HepG2 (cell line): ENCODE measurements at regions not wholly inside any gene's neighbourhood (a gene's known extent, or its start where the extent isn't known, plus 50 kb on each side); places are given as distances from the start of the nearest gene placed in this dataset.

ENCODE experiments used
- ASH2L ChIP-seq: fragments of 300-600, 200-600 bp; sonication (generic); IDR thresholded peaks from 2 replicates; pipeline ENCODE4 v1.7.0; 2017; ENCODE audit warnings: low read depth, mild to moderate bottlenecking, moderate library complexity, mixed read lengths, low read length; ENCODE audit not compliant: insufficient read length
- BRF2 ChIP-seq: sonication (generic); formaldehyde crosslinking; IDR thresholded peaks from 2 replicates; pipeline ENCODE4 v1.8.1; 2022; ENCODE audit warnings: mild to moderate bottlenecking, missing genetic modification reagents
- CEBPB ChIP-seq: IDR thresholded peaks from 2 replicates; pipeline ENCODE4 v1.6.1; 2011; ENCODE audit warnings: low read depth, low read length, improper control_type of control experiment, borderline replicate concordance
- CTCF ChIP-seq: sonication (generic); formaldehyde crosslinking; IDR thresholded peaks from 2 replicates; pipeline ENCODE4 v1.5.0; 2020; ENCODE audit warnings: mild to moderate bottlenecking, missing genetic modification reagents, moderate library complexity
- HDAC6 ChIP-seq: fragments of 200-600 bp; sonication (generic); IDR thresholded peaks from 2 replicates; pipeline ENCODE4 v1.7.0; 2017; ENCODE audit warnings: mild to moderate bottlenecking, antibody characterized with exemption, low read length, low read depth
- NR2F6 ChIP-seq, 2 experiments: IDR thresholded peaks; 2 replicates each; pipeline ENCODE4 v1.6.1; 2016; ENCODE audit warnings: antibody characterized with exemption in 1 of 2, mild to moderate bottlenecking in 1 of 2
- POLR2AphosphoS5 ChIP-seq: IDR thresholded peaks from 2 replicates; pipeline ENCODE4 v1.6.1; 2012; ENCODE audit warnings: low read depth, low read length
- SP2 ChIP-seq: sonication (generic); formaldehyde crosslinking; IDR thresholded peaks from 2 replicates; pipeline ENCODE4 v1.5.1; 2020; ENCODE audit warnings: mild to moderate bottlenecking, missing genetic modification reagents
- ZBTB1 ChIP-seq: sonication (generic); formaldehyde crosslinking; IDR thresholded peaks from 2 replicates; pipeline ENCODE4 v1.4.0; 2020; ENCODE audit warnings: missing genetic modification reagents, borderline replicate concordance
- ZBTB21 ChIP-seq: sonication (generic); formaldehyde crosslinking; IDR thresholded peaks from 2 replicates; pipeline ENCODE4 v1.4.0; 2020; ENCODE audit warnings: missing genetic modification reagents
- ZSCAN20 ChIP-seq: sonication (generic); formaldehyde crosslinking; IDR thresholded peaks from 2 replicates; pipeline ENCODE4 v1.4.0; 2020; ENCODE audit warnings: missing genetic modification reagents, mild to moderate bottlenecking, borderline replicate concordance

GRCh38 chr1:10935724-10936123 lies 76.7 kb upstream of the TARDBP start:
- TF ChIP-seq ZBTB21 (CRISPR knock-in tag) (no peak), SP2 (CRISPR knock-in tag) (no peak), HDAC6 (no peak), CTCF (no peak), POLR2AphosphoS5 (no peak), BRF2 (no peak), ZSCAN20 (CRISPR knock-in tag) (no peak), ZBTB1 (CRISPR knock-in tag) (no peak), ASH2L (no peak), CEBPB (no peak), NR2F6 (IDR thresholded peaks at IDR 0.05) (no peak), NR2F6 (CRISPR knock-in tag; IDR thresholded peaks at IDR 0.05) (no peak)
